NCI-H1694 treated with DMSO at 0.1 percent for 48 hours (cell line): ENCODE measurements at regions not wholly inside any gene's neighbourhood (a gene's known extent, or its start where the extent isn't known, plus 50 kb on each side); places are given as distances from the start of the nearest gene placed in this dataset.

Source experiments
- DNase-seq: peaks from one replicate; lab custom pipeline; 2025; lab: John Stamatoyannopoulos, UW

DNA sequence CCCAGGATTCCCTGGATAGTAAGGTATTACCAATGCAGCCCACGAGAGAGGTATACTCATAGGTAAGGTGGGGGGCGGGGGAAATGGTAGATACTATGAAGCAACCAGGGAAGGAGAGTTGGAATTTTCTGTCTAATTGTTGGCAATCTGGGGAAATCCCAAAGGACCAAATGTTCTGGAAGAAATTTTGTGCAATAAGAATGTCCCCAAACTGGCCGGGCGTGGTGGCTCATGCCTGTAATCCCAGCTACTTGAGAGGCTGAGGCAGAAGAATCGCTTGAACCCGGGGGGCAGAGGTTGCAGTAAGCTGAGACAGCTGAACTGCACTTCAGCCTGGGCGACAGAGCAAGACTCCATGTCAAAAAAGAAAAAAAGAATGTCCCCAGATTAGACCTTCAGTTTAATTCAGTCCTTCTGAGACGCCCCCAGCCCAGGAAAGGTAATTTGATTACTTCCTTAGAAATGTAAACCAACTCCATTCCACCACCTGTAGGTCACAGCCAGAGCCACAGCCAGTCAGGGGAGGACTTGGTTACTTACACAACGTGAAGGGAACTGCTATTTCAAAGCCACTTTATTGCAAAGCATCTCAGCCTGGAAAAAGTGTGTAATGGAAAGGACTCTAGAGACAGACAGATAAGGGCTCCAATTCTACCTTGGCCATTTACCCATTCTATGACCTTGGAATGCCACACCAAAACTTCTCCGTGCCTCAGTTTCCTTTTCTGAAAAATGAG, 50.0 kb upstream of the KLF4 start:
- no peak for DNase-seq
